Retina (tissue), 1 donor: ENCODE measurements at regions not wholly inside any gene's neighbourhood (a gene's known extent, or its start where the extent isn't known, plus 50 kb on each side); places are given as distances from the start of the nearest gene placed in this dataset.
A peak's percentile ranks its signal among the peaks of the same experiment; 100 is the strongest.

Experiments used
- DNase-seq: peaks from one replicate; pipeline ENCODE4 v3.0.0-alpha.2; 2016

- DNase-seq = no peak
These were observed 423.5 kb upstream of the RIOK2 start for GRCh38 chr5:97606531-97606930.

DNA sequence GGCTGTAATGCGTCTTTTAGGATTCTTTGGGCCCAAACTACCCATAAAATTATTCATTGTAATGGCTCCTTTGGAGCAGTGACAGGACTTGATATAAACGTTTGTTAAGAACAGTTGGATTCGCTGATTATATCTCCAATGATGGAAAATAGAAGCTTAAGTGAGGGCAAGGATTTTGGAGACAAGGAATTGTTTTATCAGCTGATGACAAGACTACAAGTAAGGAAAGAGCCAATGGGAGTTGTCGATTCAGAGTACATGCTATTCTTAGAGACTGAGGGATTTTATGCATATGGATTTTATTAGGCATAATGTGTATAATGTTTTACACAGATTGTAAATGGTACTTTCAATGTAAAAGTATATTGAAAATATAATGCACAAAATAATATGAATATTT lies 425.5 kb upstream of the RIOK2 start:
- no peak for DNase-seq

DNA sequence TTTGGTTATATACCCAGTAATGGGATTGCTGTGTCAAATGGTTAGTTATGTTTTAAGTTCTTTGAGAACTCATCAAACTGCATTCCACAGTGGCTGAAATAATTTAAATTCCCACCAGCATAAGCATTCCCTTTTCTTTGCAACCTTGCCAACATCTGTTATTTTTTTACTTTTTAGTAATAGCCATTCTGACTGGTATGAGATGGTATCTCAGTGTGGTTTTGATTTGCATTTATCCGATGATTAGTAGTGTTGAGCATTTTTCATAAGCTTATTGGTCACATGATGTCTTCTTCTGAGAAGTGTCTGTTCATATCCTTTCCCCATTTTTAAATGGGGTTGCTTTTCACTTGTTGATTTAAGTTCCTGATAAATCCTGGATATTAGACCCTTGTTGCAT lies 435.7 kb upstream of the RIOK2 start:
- no peak for DNase-seq

DNA sequence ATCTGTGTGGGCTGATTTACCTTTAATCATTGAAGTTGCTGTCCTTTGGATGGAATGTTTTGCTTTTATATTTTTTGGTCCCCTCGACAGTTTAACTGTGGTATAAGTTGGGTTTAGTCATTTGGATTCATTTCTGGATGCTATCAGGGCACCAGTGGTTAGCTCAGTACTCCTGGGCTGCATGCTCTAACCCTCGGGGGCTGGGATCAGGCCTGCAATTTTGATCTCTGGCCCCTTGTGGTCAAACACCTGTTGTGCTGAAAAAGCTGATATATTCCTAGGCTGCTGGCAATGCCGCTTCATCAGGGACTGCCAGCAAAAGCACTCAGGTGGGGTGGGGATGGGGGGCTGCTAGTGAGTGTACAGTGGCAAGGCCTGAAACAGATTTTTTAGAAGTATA lies 440.4 kb upstream of the RIOK2 start:
- no peak for DNase-seq

DNA sequence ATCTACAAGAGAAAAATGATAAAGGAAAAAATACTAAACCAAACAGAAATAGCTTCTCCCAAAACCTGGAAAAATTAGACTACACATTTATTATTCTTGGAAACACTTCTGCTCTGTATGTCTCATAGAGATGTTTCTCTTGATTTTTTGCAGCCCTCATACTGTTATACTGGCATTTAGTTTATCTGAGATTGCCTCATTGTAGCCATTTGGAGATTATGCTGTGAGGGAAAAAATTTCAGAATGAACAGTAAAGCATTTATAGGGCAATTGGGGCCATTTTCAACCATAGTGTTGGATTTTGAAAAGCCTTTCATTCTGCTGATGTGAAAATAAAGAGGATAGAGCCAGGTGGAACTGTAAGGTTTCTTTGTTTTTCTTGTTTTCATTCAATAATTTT lies 441.8 kb upstream of the RIOK2 start:
- DNase-seq = no peak

DNA sequence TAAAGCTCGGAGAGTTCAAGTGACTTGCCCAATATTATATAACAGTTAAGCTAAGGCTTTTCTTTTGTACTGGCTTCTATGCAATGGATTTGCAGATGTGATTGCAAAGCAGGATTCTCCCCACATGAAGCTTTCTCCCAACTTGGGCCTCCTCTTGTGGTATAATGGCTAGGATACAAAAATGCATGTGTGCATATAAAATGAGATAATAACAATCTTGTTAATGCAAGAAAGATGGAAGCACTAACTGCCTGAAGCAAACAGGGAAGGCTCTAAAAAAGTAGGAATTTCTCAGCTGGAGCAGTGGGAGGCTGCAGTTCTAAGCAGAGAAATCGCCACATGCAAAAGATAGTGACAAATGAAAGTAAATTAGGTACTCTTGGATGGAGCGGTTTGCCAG lies 444.2 kb upstream of the RIOK2 start:
- no peak for DNase-seq

DNA sequence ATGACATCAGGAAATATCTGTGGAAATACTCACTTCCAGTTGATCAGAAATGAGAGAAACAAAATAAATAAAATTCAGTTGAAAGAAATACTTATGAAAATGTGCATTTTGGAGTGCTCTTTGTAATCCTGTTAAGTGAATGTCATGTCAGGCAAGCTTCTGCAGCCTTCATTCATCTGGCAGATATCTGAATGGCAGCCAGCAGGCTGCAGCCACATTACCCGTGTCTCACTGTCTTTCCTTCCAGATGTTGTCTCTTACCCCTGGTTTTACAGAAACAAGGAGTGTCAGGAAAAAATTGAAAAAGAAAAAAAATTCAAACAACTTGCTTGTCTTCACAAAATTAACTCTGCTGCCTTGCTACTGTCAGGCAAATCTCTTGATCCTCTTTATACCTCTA lies 445.0 kb upstream of the RIOK2 start:
- DNase-seq = peak; percentile 8

DNA sequence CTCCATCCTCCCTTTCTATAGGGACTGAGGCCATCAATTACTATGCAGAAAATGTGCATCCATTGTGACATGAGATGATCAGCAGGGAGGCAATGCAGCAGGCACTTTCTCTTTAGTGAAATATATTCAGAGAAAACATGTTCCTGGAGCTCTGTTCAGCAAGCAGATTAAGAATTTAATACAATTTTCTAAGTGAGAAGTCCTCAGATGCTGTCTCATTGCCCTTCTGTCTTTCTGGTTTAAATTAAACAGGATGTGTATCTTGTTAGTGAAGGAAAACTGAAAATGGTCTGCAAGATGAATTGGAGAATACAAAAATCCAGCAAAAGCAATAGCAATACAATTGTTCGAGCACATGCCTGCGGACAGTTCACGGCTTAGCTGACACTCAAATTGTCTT lies 445.8 kb upstream of the RIOK2 start:
- DNase-seq = peak; percentile 3

DNA sequence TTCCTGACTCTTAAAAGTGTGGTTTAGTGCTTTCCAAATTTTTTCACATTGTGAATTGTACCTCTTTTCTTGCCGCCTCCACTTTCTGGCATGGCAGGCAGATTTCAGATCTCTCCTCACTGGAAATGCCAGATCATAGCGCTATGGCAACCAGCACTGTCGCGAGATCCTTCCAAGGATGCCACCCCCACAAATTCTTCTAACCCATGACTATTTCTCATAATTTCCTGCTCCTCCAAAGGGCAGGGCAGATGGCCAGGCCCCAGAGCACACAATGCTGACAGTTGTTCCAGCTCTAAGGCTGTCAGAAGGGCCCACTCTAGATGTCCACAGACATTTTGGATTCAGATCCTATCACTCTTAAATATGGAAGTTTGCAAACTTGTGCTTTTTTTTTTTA lies 446.2 kb upstream of the RIOK2 start:
- DNase-seq = no peak

GRCh38 chr5:97635553-97635952 lies 452.5 kb upstream of the RIOK2 start:
- DNase-seq = no peak

DNA sequence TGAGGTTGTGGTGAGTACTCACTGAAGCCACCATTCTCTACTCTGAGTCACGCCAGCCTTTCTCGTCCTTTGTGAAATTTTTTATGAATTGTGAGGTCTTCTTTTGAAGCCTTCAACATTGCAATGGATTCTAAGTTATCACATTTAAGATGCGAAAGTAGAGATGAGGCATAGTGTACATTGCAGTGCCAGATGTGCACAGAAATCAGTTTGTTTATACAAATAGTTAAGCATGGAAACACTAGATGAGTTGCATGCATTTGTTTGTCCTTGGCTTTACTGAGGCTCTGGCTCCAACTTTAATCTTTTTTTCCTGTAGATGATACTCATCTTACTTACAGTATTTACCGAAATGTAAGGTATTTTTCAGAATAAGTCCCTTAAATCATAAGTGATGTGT lies 453.7 kb upstream of the RIOK2 start:
- DNase-seq = no peak

DNA sequence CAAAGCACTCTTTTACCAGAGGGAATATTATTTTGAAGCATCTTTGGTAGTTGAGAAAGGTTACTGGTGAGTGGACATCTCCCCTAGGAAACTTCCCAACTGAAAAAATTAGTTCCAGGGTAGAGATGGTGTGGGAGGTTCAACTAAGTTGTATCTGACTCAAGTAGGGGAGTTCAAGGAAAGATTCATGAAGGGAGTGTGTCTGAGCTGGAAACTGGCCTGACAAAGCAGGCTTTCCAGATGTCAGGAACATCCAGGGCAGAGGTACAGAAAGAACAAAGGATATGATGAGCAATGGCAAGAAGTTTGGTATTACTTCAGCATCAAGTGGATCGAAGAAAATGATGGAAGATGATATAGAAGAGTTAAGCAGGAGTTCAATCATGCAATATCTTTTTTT lies 458.0 kb upstream of the RIOK2 start:
- DNase-seq = no peak

DNA sequence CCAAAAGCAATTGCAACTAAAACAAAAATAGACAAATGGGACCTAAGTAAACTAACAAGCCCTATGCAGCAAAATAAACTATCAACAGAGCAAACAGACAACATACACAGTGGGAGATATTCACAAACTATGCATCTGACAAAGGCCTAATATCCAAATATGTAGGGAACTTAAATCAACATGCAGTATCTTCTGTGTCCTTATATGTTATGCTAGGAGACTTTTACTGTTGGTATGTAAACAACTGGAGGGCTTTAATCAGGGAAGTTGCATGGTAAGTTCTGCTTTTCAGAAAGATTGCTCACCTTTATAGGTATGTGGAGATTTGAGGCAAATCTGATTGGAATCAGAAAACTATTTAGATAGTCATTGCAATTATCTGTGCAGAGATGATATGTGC lies 461.2 kb upstream of the RIOK2 start:
- no peak for DNase-seq

- no peak for DNase-seq
These were observed 461.8 kb upstream of the RIOK2 start for GRCh38 chr5:97644896-97645295.

DNA sequence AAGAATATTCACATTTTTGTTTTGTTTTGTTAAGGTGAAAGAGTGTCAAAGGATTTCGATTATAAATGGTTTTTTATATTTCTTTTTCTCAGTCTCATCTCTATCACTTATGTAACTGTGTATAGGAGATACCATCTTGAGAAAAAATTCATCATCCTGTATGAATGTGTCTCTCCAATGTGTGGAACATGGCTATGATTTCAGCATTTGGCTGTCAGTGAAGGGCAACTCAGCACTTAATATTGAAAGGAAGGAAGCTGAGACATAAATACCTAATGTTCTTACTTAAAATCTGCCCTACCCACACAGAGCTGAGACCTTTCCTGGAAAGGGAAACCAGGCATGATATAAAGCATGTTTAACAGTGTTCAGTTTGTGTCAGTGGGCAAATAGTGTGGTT lies 474.2 kb upstream of the RIOK2 start:
- DNase-seq = no peak

DNA sequence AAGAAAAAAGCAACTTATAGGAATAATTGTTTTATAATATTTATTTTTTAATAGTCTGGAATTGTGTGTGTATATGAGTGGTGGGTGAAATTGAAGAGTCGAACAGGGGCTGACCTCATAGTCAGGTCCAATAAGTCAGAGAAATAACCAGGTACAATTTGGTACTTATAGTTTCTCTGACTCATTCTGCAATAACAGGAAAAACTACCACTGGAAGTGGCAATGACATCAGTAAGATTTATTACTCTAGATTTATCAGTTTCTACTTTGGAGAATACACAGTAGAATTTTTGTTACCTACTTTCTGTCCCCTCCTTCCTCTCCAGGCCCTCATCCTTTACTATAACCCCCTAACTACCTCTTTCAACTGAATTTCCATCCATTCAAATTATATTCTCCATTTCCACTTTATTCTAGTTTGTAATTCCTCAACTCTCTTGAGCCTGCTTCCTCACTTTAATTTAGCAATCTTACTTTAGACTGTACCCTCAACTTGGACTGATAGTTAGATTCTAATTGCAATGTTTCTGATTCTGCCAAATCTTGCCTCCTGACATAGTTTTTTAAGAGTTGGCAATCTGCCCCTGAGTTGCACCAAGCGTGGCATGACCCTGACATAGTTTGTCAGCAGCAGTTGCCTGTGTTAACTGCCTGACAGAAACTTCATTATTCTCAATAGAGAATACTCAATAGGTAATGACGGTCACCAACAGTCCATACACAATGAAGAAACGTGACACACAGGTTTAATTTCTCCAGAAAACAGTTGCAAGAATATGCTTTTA lies 475.3 kb upstream of the RIOK2 start:
- DNase-seq = no peak

GRCh38 chr5:97666783-97667182 lies 483.7 kb upstream of the RIOK2 start:
- no peak for DNase-seq

DNA sequence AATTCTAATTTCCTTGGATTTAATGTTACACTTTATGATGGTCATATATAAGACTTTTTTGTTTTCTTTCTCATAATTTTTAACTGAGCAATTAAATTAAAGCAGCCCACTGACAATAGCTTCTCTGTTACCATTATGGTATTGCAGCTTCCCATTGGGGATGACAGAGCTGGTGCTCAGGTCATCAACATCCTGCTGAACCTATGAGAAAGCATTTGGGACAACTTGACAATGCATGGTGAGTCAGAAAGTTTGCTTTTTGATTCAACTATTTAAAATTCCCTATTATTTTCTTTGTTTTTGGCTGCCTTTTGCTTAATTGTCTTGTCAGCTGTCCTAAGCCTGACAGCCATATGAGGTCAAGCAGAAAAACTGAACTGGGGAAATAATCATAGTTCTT lies 487.4 kb upstream of the RIOK2 start:
- no peak for DNase-seq

DNA sequence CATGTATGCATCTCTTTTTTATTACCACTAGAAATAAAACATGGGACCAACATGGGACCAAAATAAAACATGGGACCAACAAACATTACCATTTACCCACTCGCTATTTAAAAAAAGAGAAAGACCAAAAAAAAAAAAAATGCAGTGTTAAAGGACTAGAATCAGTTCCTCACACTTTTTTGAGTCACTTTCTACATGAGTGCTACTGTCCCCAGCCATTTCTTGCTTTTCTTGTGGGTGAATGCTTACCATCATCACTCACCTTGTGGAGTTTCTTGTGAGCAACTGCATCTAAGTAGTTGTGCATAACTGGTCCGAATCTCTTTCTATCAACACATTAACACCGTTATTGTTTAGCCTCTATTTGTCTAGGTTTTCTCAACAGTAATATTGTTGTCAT lies 493.6 kb upstream of the RIOK2 start:
- no peak for DNase-seq

GRCh38 chr5:97694091-97694490 lies 511.0 kb upstream of the RIOK2 start:
- no peak for DNase-seq

- DNase-seq = no peak
These were observed 531.4 kb upstream of the RIOK2 start for GRCh38 chr5:97714424-97714823.

DNA sequence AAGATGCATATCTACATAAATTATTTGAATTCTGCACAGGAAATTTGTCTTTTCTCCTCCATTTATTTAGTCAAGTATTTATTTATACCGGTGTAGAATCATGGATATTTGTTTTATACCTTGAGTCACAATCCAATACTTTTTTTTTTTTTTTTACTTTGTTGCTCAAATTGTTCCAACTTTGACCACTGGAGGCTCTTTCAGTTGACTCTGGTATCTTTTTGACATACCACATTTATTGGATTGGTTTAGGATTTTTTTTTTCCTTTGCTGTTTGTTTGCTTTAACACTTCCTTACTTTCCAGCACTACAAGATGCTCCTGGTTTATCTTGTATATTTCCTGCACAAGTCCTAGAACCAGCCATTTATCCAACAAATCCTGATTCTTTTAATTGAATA lies 543.1 kb upstream of the RIOK2 start:
- DNase-seq = no peak

DNA sequence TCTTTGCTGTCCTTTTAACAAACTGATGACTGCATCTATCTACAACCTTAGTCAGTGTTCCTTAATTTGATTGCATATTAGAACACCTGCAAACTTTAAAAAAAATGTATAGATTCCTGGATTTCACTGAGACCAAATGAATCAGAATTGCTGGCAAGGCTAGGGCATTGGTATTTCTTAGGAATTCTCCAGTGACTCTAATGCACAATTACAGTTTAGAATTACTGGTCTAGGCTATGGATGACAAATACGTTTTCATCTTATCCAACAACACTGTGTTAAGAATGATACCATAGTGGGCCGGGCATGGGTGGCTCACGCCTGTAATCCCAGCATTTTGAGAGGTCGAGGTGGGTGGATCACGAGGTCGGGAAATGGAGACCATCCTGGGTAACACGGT lies 545.9 kb upstream of the RIOK2 start:
- DNase-seq = no peak

GRCh38 chr5:97729938-97730337 lies 546.9 kb upstream of the RIOK2 start:
- no peak for DNase-seq

DNA sequence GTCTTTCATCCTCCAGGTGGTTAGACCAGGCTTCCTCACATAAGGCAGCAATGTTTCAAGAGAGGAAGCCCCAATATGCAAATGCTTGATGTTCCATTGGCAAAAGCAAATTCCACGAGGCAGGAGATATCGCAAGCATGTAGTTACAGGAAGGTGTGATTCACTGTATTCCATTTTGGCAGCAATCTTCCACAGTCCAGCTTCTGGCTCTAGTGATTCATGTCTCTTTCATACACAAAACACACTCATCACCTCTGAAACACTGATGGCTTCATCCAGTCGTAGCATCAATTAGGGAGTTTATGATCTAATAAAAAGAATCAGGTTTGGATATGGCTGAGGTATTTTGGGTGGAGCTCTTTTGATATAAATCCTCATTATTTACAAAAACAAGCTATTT lies 552.2 kb upstream of the RIOK2 start:
- DNase-seq = no peak

DNA sequence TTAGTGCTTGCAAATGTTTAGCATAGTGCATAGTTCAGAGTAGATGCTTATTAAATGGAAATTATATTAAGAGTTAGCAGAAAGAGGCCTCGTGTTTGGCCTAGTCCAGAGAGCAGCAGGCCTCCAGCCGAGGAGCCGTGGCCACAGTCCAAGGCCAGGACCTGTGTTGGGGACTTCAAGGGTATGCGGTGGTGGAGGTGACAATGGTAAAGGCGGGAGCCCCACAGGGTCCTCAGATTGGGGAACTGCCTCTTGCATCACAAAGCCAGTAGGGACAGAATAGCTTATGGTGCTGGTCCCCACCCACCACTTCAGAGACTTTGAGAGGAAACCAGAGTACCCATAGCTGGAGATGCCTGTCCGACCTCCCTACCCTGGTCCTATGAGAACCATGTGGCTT lies 554.6 kb upstream of the RIOK2 start:
- no peak for DNase-seq
